Smooth muscle cell (in vitro differentiated cells): ENCODE measurements at regions not wholly inside any gene's neighbourhood (a gene's known extent, or its start where the extent isn't known, plus 50 kb on each side); places are given as distances from the start of the nearest gene placed in this dataset.

Experiments
- DNase-seq: peaks from one replicate; lab custom pipeline; 2025; ENCODE audit not compliant: unreplicated experiment; lab: John Stamatoyannopoulos, UW
- H2AFZ ChIP-seq: fragments of 200-600 bp; sonication (generic); 2 replicates; pipeline ENCODE4 v1.6.0; 2016; ENCODE audit warnings: antibody characterized with exemption, low read depth, mild to moderate bottlenecking
- H3F3A ChIP-seq: fragments of 200-600 bp; sonication (generic); 2 replicates; pipeline ENCODE4 v1.6.0; 2017; ENCODE audit warnings: antibody characterized with exemption, low read depth
- H3K27ac ChIP-seq: fragments of 200-600 bp; sonication (generic); 2 replicates; pipeline ENCODE4 v1.5.1; 2016; ENCODE audit warnings: low read depth, mild to moderate bottlenecking
- H3K27me3 ChIP-seq: fragments of 200-600 bp; sonication (generic); 2 replicates; pipeline ENCODE4 v1.6.1; 2016; ENCODE audit warnings: low read depth, mild to moderate bottlenecking
- H3K36me3 ChIP-seq: fragments of 200-600 bp; sonication (generic); 2 replicates; pipeline ENCODE4 v1.5.1; 2016; ENCODE audit warnings: low read depth
- H3K4me1 ChIP-seq: fragments of 200-600 bp; sonication (generic); 2 replicates; pipeline ENCODE4 v1.5.1; 2016; ENCODE audit warnings: low read depth
- H3K4me2 ChIP-seq: fragments of 200-600 bp; sonication (generic); 2 replicates; pipeline ENCODE4 v1.6.0; 2016; ENCODE audit warnings: mild to moderate bottlenecking
- H3K4me3 ChIP-seq: fragments of 200-600 bp; sonication (generic); 2 replicates; pipeline ENCODE4 v1.5.1; 2016; ENCODE audit warnings: mild to moderate bottlenecking
- H3K79me2 ChIP-seq: fragments of 200-600 bp; sonication (generic); 2 replicates; pipeline ENCODE4 v1.6.0; 2016; ENCODE audit warnings: low read depth, mild to moderate bottlenecking
- H3K9ac ChIP-seq: fragments of 200-600 bp; sonication (generic); 2 replicates; pipeline ENCODE4 v1.6.0; 2016; ENCODE audit warnings: low read depth
- H3K9me3 ChIP-seq: fragments of 200-600 bp; sonication (generic); replicated peaks from 2 replicates; pipeline ENCODE4 v1.5.1; 2016; ENCODE audit warnings: low read depth
- H4K20me1 ChIP-seq: fragments of 200-600 bp; sonication (generic); 2 replicates; pipeline ENCODE4 v1.6.0; 2016; ENCODE audit warnings: low read depth
- CTCF ChIP-seq: fragments of 200-600 bp; sonication (generic); IDR thresholded peaks from 2 replicates; pipeline ENCODE4 v1.5.1; 2017; ENCODE audit warnings: borderline replicate concordance, mild to moderate bottlenecking, antibody characterized with exemption; ENCODE audit not compliant: insufficient read depth, poor library complexity, severe bottlenecking
- WGBS: methylation state at CpG from one replicate; pipeline ENCODE4 v1.1.7; 2016; ENCODE audit warnings: low lambda C conversion rate; 5-methylcytosine and 5-hydroxymethylcytosine counted together

- no peak for TF ChIP-seq CTCF
- Histone ChIP-seq H3K4me1 (no peaks in the 10 kb centered on the region), H3K4me2 (no peak overlapping the region), H3K4me3 (no peak overlapping the region), H3K9me3 (no peaks in the 10 kb centered on the region), H3K9ac (no peak overlapping the region), H3K79me2 (no peaks in the 10 kb centered on the region), H3K27ac (no peak overlapping the region), H2AFZ (no peak overlapping the region), H3F3A (no peaks in the 10 kb centered on the region), H4K20me1 (no peaks in the 10 kb centered on the region), H3K36me3 (no peaks in the 10 kb centered on the region), H3K27me3 (no peaks in the 10 kb centered on the region)
- WGBS = 76% methylated on average over 1 of the region's 1 CpG
- DNase-seq = no peak
These were observed 277.8 kb upstream of the SLC14A2 start for GRCh38 chr18:45337477-45337876.

GRCh38 chr18:45339810-45340550 is 275.3 kb upstream of the SLC14A2 start:
- no peaks in the 10 kb centered on the region for H3K27me3 ChIP-seq
- TF ChIP-seq CTCF = no peak
- no peak for DNase-seq
- no peak overlapping the region for H3K4me2 ChIP-seq
- no peak overlapping the region for H3K4me3 ChIP-seq
- no peaks in the 10 kb centered on the region for H3F3A ChIP-seq
- H3K79me2 ChIP-seq = no peaks in the 10 kb centered on the region
- no peaks in the 10 kb centered on the region for H3K36me3 ChIP-seq
- no peak overlapping the region for H3K27ac ChIP-seq
- no peaks in the 10 kb centered on the region for H4K20me1 ChIP-seq
- WGBS = 78% methylated on average over 4 of the region's 4 CpGs
- no peak overlapping the region for H3K9ac ChIP-seq
- H3K9me3 ChIP-seq = no peaks in the 10 kb centered on the region
- no peaks in the 10 kb centered on the region for H3K4me1 ChIP-seq
- H2AFZ ChIP-seq = no peak overlapping the region

GRCh38 chr18:45340884-45341283 is 274.4 kb upstream of the SLC14A2 start:
- H3K9me3 ChIP-seq = no peaks in the 10 kb centered on the region
- WGBS = 92% methylated on average over 3 of the region's 3 CpGs
- no peak overlapping the region for H3K9ac ChIP-seq
- no peaks in the 10 kb centered on the region for H4K20me1 ChIP-seq
- DNase-seq = no peak
- no peak overlapping the region for H3K27ac ChIP-seq
- H3K27me3 ChIP-seq = no peaks in the 10 kb centered on the region
- TF ChIP-seq CTCF = no peak
- no peaks in the 10 kb centered on the region for H3K36me3 ChIP-seq
- no peaks in the 10 kb centered on the region for H3F3A ChIP-seq
- no peak overlapping the region for H3K4me3 ChIP-seq
- H3K4me2 ChIP-seq = no peak overlapping the region
- no peaks in the 10 kb centered on the region for H3K4me1 ChIP-seq
- no peaks in the 10 kb centered on the region for H3K79me2 ChIP-seq
- H2AFZ ChIP-seq = no peak overlapping the region

- Histone ChIP-seq H3K9ac (no peak overlapping the region), H3K4me2 (no peak overlapping the region), H3K79me2 (no peaks in the 10 kb centered on the region), H3K27ac (no peak overlapping the region), H3K9me3 (no peaks in the 10 kb centered on the region), H3K27me3 (no peaks in the 10 kb centered on the region), H2AFZ (no peak overlapping the region), H3K36me3 (no peaks in the 10 kb centered on the region), H3K4me3 (no peak overlapping the region), H4K20me1 (no peaks in the 10 kb centered on the region), H3F3A (no peaks in the 10 kb centered on the region), H3K4me1 (no peaks in the 10 kb centered on the region)
- WGBS = 78% methylated on average over 2 of the region's 2 CpGs
- TF ChIP-seq CTCF = no peak
- no peak for DNase-seq
These were observed 273.8 kb upstream of the SLC14A2 start for GRCh38 chr18:45341454-45341853.
